Panc1 (cell line): ENCODE measurements at regions not wholly inside any gene's neighbourhood (a gene's known extent, or its start where the extent isn't known, plus 50 kb on each side); places are given as distances from the start of the nearest gene placed in this dataset.

Source experiments
- POLR2AphosphoS5 ChIP-seq: IDR thresholded peaks from 2 replicates; pipeline ENCODE4 v1.6.1; 2012; ENCODE audit warnings: mild to moderate bottlenecking, low read depth, low read length, moderate library complexity
- REST ChIP-seq, 2 experiments: IDR thresholded peaks; 2 replicates each; pipeline ENCODE4 v1.6.1; 2011 to 2012; ENCODE audit warnings: low read depth in 2 of 2, control low read depth in 1 of 2, low read length in 1 of 2, mild to moderate bottlenecking in 1 of 2, moderate library complexity in 1 of 2; ENCODE audit not compliant: insufficient read depth in 1 of 2
- TF ChIP-seq, protein P1 (sequence below): fragments of 450-650 bp; IDR thresholded peaks from 2 replicates; pipeline ENCODE4 v1.5.1; 2017; ENCODE audit warnings: mild to moderate bottlenecking

GRCh38 chr16:25372716-25373115 lies 115.1 kb upstream of the ZKSCAN2 start:
- TF ChIP-seq, protein P1, sequence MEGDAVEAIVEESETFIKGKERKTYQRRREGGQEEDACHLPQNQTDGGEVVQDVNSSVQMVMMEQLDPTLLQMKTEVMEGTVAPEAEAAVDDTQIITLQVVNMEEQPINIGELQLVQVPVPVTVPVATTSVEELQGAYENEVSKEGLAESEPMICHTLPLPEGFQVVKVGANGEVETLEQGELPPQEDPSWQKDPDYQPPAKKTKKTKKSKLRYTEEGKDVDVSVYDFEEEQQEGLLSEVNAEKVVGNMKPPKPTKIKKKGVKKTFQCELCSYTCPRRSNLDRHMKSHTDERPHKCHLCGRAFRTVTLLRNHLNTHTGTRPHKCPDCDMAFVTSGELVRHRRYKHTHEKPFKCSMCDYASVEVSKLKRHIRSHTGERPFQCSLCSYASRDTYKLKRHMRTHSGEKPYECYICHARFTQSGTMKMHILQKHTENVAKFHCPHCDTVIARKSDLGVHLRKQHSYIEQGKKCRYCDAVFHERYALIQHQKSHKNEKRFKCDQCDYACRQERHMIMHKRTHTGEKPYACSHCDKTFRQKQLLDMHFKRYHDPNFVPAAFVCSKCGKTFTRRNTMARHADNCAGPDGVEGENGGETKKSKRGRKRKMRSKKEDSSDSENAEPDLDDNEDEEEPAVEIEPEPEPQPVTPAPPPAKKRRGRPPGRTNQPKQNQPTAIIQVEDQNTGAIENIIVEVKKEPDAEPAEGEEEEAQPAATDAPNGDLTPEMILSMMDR, result peak; percentile 18; the same call in 1 of the 2 replicates
- TF ChIP-seq POLR2AphosphoS5 (no peak), REST (IDR thresholded peaks at IDR 0.05; ENCODE audit: insufficient read depth in 1 of 2, low read depth in 2 of 2, low read length in 1 of 2) (no peak)
